Activated naive CD4-positive, alpha-beta T cell treated with anti-CD3 and anti-CD28 coated beads for 36 hours (primary cell): ENCODE measurements at regions not wholly inside any gene's neighbourhood (a gene's known extent, or its start where the extent isn't known, plus 50 kb on each side); places are given as distances from the start of the nearest gene placed in this dataset.

Source experiments
- CTCF ChIA-PET: fragments of 350-600 bp; sonication (Branson Sonifier 250); formaldehyde crosslinking; loops from one replicate; lab custom pipeline; 2021; ENCODE audit warnings: antibody characterized with exemption; lab: Charles Lee
- DNase-seq: peaks from one replicate; pipeline ENCODE4 v3.0.0-alpha.2; 2020
- H3K27ac Mint-ChIP-seq: one replicate; pipeline ENCODE4 v1.8.0; 2021; ENCODE audit warnings: mild to moderate bottlenecking, mixed read lengths
- H3K27me3 Mint-ChIP-seq: one replicate; pipeline ENCODE4 v1.8.0; 2021; ENCODE audit warnings: low read depth, mixed read lengths
- H3K36me3 Mint-ChIP-seq: one replicate; pipeline ENCODE4 v1.8.0; 2021; ENCODE audit warnings: low read depth, mixed read lengths
- H3K4me1 Mint-ChIP-seq: one replicate; pipeline ENCODE4 v1.8.0; 2021; ENCODE audit warnings: low read depth, mixed read lengths
- H3K4me3 Mint-ChIP-seq: one replicate; pipeline ENCODE4 v1.8.0; 2021; ENCODE audit warnings: mild to moderate bottlenecking, moderate library complexity, mixed read lengths
- H3K9me3 Mint-ChIP-seq: one replicate; pipeline ENCODE4 v1.8.0; 2021; ENCODE audit warnings: mixed read lengths
- intact Hi-C: fragments of 100-400 bp; cut with micrococcal nuclease; formaldehyde crosslinking; loops from one replicate; pipeline ENCODE4 v1.15.1; 2023

GRCh38 chr20:37643400-37643799, 50.4 kb upstream of the CTNNBL1 start:
- CTCF ChIA-PET = no interaction called here
- intact Hi-C loops = no loop called here
- Mint-ChIP-seq H3K27ac (no peak overlapping the region), H3K36me3 (no peaks in the 10 kb centered on the region), H3K27me3 (peaks cover 42% of the 10 kb centered on the region), H3K9me3 (no peaks in the 10 kb centered on the region), H3K4me1 (peaks cover 2% of the 10 kb centered on the region), H3K4me3 (no peak overlapping the region)
- no peak for DNase-seq

GRCh38 chr20:37642246-37642645, 51.6 kb upstream of the CTNNBL1 start:
- Mint-ChIP-seq H3K36me3 (no peaks in the 10 kb centered on the region), H3K27me3 (peaks cover 40% of the 10 kb centered on the region), H3K4me3 (no peak overlapping the region), H3K9me3 (no peaks in the 10 kb centered on the region), H3K27ac (no peak overlapping the region), H3K4me1 (peaks cover 2% of the 10 kb centered on the region)
- CTCF ChIA-PET = no interaction called here
- no peak for DNase-seq
- intact Hi-C loops = no loop called here

GRCh38 chr20:37640600-37641561, 52.9 kb upstream of the CTNNBL1 start:
- no peak for DNase-seq
- no peaks in the 10 kb centered on the region for H3K9me3 Mint-ChIP-seq
- H3K4me1 Mint-ChIP-seq = peaks cover 2% of the 10 kb centered on the region
- no peaks in the 10 kb centered on the region for H3K36me3 Mint-ChIP-seq
- CTCF ChIA-PET = no interaction called here
- intact Hi-C loops = no loop called here
- no peak overlapping the region for H3K27ac Mint-ChIP-seq
- H3K27me3 Mint-ChIP-seq = peaks cover 40% of the 10 kb centered on the region
- H3K4me3 Mint-ChIP-seq = no peak overlapping the region

GRCh38 chr20:37638527-37638926, 55.3 kb upstream of the CTNNBL1 start:
- Mint-ChIP-seq H3K27me3 (peaks cover 32% of the 10 kb centered on the region), H3K4me1 (peaks cover 2% of the 10 kb centered on the region), H3K27ac (no peak overlapping the region), H3K36me3 (no peaks in the 10 kb centered on the region), H3K9me3 (peaks cover 11% of the 10 kb centered on the region), H3K4me3 (no peak overlapping the region)
- CTCF ChIA-PET = no interaction called here
- no peak for DNase-seq
- intact Hi-C loops = no loop called here

- Mint-ChIP-seq H3K4me3 (no peak overlapping the region), H3K27ac (no peak overlapping the region), H3K27me3 (peaks cover 27% of the 10 kb centered on the region), H3K9me3 (peaks cover 11% of the 10 kb centered on the region), H3K4me1 (no peaks in the 10 kb centered on the region), H3K36me3 (no peaks in the 10 kb centered on the region)
- intact Hi-C loops = no loop called here
- DNase-seq = no peak
- CTCF ChIA-PET = no interaction called here
Measured at GRCh38 chr20:37636977-37637376, 56.9 kb upstream of the CTNNBL1 start.

GRCh38 chr20:37636212-37636975, 57.4 kb upstream of the CTNNBL1 start:
- intact Hi-C loops = no loop called here
- Mint-ChIP-seq H3K27me3 (peaks cover 22% of the 10 kb centered on the region), H3K4me1 (no peaks in the 10 kb centered on the region), H3K4me3 (no peak overlapping the region), H3K36me3 (no peaks in the 10 kb centered on the region), H3K9me3 (peaks cover 11% of the 10 kb centered on the region), H3K27ac (no peak overlapping the region)
- DNase-seq = no peak
- CTCF ChIA-PET = no interaction called here

- H3K27ac Mint-ChIP-seq = no peak overlapping the region
- no peaks in the 10 kb centered on the region for H3K36me3 Mint-ChIP-seq
- peaks cover 27% of the 10 kb centered on the region for H3K27me3 Mint-ChIP-seq
- no peak overlapping the region for H3K4me3 Mint-ChIP-seq
- no peak for DNase-seq
- CTCF ChIA-PET = interaction anchor here (1.0 kb wide), 1 partner anchor 15 kb away, joined by 4 read pairs; no protein-coding TSS in a partner anchor
- intact Hi-C loops = no loop called here
- no peaks in the 10 kb centered on the region for H3K4me1 Mint-ChIP-seq
- peaks cover 11% of the 10 kb centered on the region for H3K9me3 Mint-ChIP-seq
Measured at GRCh38 chr20:37630993-37631392, 62.8 kb upstream of the CTNNBL1 start.

GRCh38 chr20:37630166-37630565, 63.7 kb upstream of the CTNNBL1 start:
- Mint-ChIP-seq H3K27me3 (peaks cover 31% of the 10 kb centered on the region), H3K36me3 (no peaks in the 10 kb centered on the region), H3K27ac (no peak overlapping the region), H3K4me3 (no peak overlapping the region), H3K4me1 (no peaks in the 10 kb centered on the region), H3K9me3 (peaks cover 5% of the 10 kb centered on the region)
- CTCF ChIA-PET = interaction anchor here (0.8 to 1.0 kb wide), 2 partner anchors 14 to 162 kb away, joined by 3 to 4 read pairs; no protein-coding TSS in a partner anchor
- DNase-seq = no peak
- intact Hi-C loops = no loop called here

GRCh38 chr20:37627767-37628130, 66.1 kb upstream of the CTNNBL1 start:
- Mint-ChIP-seq H3K27ac (no peak overlapping the region), H3K4me1 (no peaks in the 10 kb centered on the region), H3K9me3 (no peaks in the 10 kb centered on the region), H3K4me3 (no peak overlapping the region), H3K36me3 (no peaks in the 10 kb centered on the region), H3K27me3 (peaks cover 31% of the 10 kb centered on the region)
- intact Hi-C loops = no loop called here
- DNase-seq = no peak
- CTCF ChIA-PET = interaction anchor here (0.6 kb wide), 1 partner anchor 64 kb away, joined by 3 read pairs; no protein-coding TSS in a partner anchor

- Mint-ChIP-seq H3K36me3 (no peaks in the 10 kb centered on the region), H3K27me3 (peaks cover 29% of the 10 kb centered on the region), H3K9me3 (no peaks in the 10 kb centered on the region), H3K4me1 (no peaks in the 10 kb centered on the region), H3K4me3 (no peak overlapping the region), H3K27ac (no peak overlapping the region)
- CTCF ChIA-PET = interaction anchor here (0.6 kb wide), 1 partner anchor 63 kb away, joined by 3 read pairs; no protein-coding TSS in a partner anchor
- intact Hi-C loops = no loop called here
- peak; percentile 67 for DNase-seq
Measured at GRCh38 chr20:37627060-37627766, 66.6 kb upstream of the CTNNBL1 start.

- no peaks in the 10 kb centered on the region for H3K4me1 Mint-ChIP-seq
- intact Hi-C loops = no loop called here
- H3K4me3 Mint-ChIP-seq = no peak overlapping the region
- no peaks in the 10 kb centered on the region for H3K36me3 Mint-ChIP-seq
- no peak overlapping the region for H3K27ac Mint-ChIP-seq
- H3K27me3 Mint-ChIP-seq = peaks cover 34% of the 10 kb centered on the region
- CTCF ChIA-PET = no interaction called here
- no peaks in the 10 kb centered on the region for H3K9me3 Mint-ChIP-seq
- DNase-seq = no peak
Measured at GRCh38 chr20:37624963-37625362, 68.9 kb upstream of the CTNNBL1 start.

- Mint-ChIP-seq H3K27ac (no peak overlapping the region), H3K36me3 (no peaks in the 10 kb centered on the region), H3K9me3 (no peaks in the 10 kb centered on the region), H3K27me3 (peaks cover 32% of the 10 kb centered on the region), H3K4me1 (no peaks in the 10 kb centered on the region), H3K4me3 (no peak overlapping the region)
- CTCF ChIA-PET = no interaction called here
- DNase-seq = no peak
- intact Hi-C loops = no loop called here
Measured at GRCh38 chr20:37622728-37623127, 71.1 kb upstream of the CTNNBL1 start.
